ENCODE measurements at regions not wholly inside any gene's neighbourhood (a gene's known extent, or its start where the extent isn't known, plus 50 kb on each side); places are given as distances from the start of the nearest gene placed in this dataset.

DNA sequence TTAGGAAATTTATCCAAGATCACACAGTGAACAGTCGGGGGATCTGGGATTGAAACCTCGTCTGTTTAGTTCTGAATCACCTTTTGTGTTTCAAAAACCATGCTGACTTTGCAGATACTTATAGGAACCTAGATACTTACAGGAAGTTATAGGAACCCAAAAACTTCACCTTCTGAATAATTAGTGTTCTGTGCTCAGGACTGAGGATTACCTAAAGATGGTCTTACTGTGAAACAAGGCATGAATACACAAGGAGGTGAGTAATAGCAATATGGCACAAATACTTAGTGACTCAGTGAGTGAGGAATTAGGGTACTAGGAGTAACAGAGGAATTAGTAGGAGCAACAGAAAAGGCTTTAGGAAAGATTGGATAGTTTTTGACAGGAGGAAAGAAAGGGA is 145.5 kb downstream of the LRATD1 start:
- TF ChIP-seq CTCF (conservative IDR thresholded peaks at IDR 0.05) (no peak), ZFX (IDR thresholded peaks at IDR 0.05) (no peak)

Data from C4-2B (cell line).